ENCODE measurements at regions not wholly inside any gene's neighbourhood (a gene's known extent, or its start where the extent isn't known, plus 50 kb on each side); places are given as distances from the start of the nearest gene placed in this dataset.

DNA sequence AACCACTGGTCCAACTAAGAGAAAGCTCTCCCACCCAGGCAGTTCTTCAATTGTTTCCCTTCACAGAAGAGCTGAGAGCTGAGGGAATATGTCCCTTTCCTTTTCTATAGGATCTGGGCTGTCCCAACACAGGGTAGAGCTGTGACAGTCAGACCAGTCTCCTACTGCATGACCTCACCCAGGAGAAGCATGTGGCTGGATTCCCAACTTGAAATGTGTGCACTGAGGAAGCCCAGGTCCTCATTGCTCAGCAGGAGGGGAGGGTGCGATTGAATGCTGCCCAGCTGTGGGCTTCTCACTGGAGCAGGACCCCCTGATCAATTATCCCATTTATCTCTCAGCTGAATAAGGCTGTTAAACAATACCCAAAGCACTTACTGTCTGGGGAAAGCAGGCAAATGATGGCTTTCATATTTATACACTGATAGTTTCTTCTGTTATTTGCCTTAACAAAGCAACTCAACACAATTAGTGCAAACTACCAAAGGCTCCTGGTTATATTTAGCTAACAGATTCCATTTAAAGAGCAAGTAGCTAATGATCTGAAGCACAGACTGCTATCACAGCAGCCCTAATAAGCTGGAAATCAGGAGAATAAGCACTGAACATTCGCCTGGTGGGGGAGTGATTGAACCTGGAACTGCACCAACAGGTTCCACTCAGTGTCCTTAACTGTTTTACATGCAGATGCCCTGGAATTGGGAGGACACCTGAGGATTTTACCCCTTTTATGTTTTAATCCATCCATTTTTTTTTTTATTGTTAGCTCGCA, 508.8 kb downstream of the CCSER2 start:
- ATAC-seq = no peak
- TF ChIP-seq, protein P1, sequence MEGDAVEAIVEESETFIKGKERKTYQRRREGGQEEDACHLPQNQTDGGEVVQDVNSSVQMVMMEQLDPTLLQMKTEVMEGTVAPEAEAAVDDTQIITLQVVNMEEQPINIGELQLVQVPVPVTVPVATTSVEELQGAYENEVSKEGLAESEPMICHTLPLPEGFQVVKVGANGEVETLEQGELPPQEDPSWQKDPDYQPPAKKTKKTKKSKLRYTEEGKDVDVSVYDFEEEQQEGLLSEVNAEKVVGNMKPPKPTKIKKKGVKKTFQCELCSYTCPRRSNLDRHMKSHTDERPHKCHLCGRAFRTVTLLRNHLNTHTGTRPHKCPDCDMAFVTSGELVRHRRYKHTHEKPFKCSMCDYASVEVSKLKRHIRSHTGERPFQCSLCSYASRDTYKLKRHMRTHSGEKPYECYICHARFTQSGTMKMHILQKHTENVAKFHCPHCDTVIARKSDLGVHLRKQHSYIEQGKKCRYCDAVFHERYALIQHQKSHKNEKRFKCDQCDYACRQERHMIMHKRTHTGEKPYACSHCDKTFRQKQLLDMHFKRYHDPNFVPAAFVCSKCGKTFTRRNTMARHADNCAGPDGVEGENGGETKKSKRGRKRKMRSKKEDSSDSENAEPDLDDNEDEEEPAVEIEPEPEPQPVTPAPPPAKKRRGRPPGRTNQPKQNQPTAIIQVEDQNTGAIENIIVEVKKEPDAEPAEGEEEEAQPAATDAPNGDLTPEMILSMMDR (IDR thresholded peaks at IDR 0.05) = no peak
- Histone ChIP-seq H3K27ac (no peak overlapping the region), H3K36me3 (no peaks in the 10 kb centered on the region), H3K9me3 (no peaks in the 10 kb centered on the region), H3K27me3 (ENCODE audit: low read depth) (no peaks in the 10 kb centered on the region), H3K4me3 (no peak overlapping the region), H3K4me1 (no peaks in the 10 kb centered on the region)
- no peak for DNase-seq
- intact Hi-C loops (cut with DNase I) = no loop called here

DNA sequence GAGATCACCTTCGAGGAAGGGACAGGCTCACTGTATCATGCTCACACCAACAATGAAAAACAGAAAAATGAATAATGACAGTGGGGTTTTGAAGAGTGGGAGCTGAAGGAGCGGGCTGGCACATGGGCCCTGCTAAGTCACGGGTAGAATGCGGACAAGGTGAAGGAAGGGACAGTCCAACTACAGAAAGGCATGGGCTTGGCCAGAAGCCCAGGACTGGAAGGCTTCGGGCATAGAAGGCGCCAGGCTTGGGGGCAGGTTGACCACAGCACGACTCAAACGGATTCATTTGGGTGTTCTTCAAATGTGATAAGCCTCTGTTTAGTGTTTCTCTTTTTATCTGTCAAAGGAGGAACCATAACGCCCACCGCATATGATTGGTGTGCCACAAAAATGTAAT, 509.5 kb downstream of the CCSER2 start:
- no peaks in the 10 kb centered on the region for H3K4me1 ChIP-seq
- intact Hi-C loops (cut with DNase I) = no loop called here
- ATAC-seq = no peak
- TF ChIP-seq, protein P1 (IDR thresholded peaks at IDR 0.05) = no peak
- H3K27me3 ChIP-seq (ENCODE audit: low read depth) = no peaks in the 10 kb centered on the region
- H3K9me3 ChIP-seq = no peaks in the 10 kb centered on the region
- H3K4me3 ChIP-seq = no peak overlapping the region
- H3K36me3 ChIP-seq = no peaks in the 10 kb centered on the region
- DNase-seq = no peak
- H3K27ac ChIP-seq = no peak overlapping the region

DNA sequence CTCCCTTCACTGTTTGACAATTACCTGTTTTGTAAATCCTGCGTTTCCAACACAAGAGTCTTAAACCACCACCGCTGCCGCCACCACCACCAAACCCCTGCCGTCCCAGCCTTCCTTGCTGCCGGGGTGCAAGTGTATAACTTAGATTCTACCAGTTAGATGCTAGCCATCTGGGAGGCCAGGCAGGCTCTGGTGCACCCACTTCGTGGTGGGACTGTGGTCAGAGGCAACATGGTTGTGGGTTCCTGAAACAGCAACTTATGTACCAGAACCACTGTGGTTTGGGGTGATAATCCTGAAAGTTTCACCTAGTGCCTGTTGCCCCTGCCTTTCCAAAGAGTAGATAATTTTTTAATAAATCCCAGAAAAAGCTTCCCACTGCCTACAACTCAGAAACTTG, 510.5 kb downstream of the CCSER2 start:
- intact Hi-C loops (cut with DNase I) = no loop called here
- Histone ChIP-seq H3K4me3 (no peak overlapping the region), H3K9me3 (no peaks in the 10 kb centered on the region), H3K4me1 (no peaks in the 10 kb centered on the region), H3K27me3 (ENCODE audit: low read depth) (no peaks in the 10 kb centered on the region), H3K36me3 (no peaks in the 10 kb centered on the region), H3K27ac (no peak overlapping the region)
- no peak for ATAC-seq
- TF ChIP-seq, protein P1 (IDR thresholded peaks at IDR 0.05) = no peak
- no peak for DNase-seq

DNA sequence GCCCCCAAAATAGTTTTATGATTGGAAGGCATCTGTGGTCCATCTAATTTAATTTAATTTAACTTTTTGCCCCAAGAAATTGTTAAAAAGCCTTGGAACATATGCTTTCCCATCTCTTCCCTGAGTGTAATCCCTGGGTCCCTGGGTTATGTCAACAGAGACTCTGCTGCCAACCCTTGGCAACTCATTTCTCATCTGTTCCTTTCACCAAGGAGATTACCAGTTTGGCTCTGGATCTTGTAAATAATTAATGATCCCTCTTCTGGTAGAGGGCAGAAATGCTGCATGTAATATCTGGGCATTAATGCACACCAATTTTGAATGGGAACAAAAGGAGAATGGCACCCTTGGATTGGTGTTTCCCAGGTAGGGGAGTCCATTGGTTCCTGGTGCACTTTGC, 514.2 kb downstream of the CCSER2 start:
- H3K4me3 ChIP-seq = no peak overlapping the region
- intact Hi-C loops (cut with DNase I) = no loop called here

DNA sequence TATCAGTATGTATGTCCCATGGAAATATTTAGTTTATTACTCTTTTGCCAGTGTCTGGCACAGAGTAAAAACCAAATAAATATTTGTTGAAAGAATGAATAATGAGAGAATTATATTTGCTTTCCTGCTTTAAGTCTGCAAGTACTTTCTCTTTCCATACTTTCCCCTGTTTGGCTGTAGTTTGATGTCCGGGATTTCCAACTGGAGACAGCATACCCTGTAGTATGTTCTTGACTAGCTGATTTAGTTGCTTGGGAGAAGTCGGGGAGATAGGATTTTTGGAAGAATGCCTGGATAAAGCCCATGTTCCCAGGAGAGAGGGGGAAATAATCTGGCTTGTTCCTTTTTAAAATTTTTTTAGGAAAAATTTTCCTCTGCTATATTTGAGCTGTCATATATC, 516.1 kb downstream of the CCSER2 start:
- Histone ChIP-seq H3K9me3 (no peaks in the 10 kb centered on the region), H3K4me3 (no peak overlapping the region), H3K27me3 (ENCODE audit: low read depth) (no peaks in the 10 kb centered on the region), H3K4me1 (no peaks in the 10 kb centered on the region), H3K27ac (no peak overlapping the region), H3K36me3 (no peaks in the 10 kb centered on the region)
- TF ChIP-seq, protein P1 (IDR thresholded peaks at IDR 0.05) = no peak
- intact Hi-C loops (cut with DNase I) = no loop called here
- ATAC-seq = no peak
- no peak for DNase-seq

More for the DNA sequence above, 514.2 kb downstream of the CCSER2 start:
- H3K9me3 ChIP-seq = no peaks in the 10 kb centered on the region
- H3K27me3 ChIP-seq (ENCODE audit: low read depth) = no peaks in the 10 kb centered on the region
- no peaks in the 10 kb centered on the region for H3K4me1 ChIP-seq
- H3K27ac ChIP-seq = no peak overlapping the region
- DNase-seq (no peak), ATAC-seq (no peak)
- TF ChIP-seq, protein P1 (IDR thresholded peaks at IDR 0.05) = no peak
- H3K36me3 ChIP-seq = no peaks in the 10 kb centered on the region

Data from lower lobe of right lung (tissue), 2 donors.